Neural cell (in vitro differentiated cells): ENCODE measurements at regions not wholly inside any gene's neighbourhood (a gene's known extent, or its start where the extent isn't known, plus 50 kb on each side); places are given as distances from the start of the nearest gene placed in this dataset.

Experiments
- CTCF ChIP-seq: fragments of 450-650 bp; IDR thresholded peaks from 2 replicates; pipeline ENCODE4 v1.5.1; 2014; ENCODE audit warnings: antibody characterized with exemption, mild to moderate bottlenecking, moderate library complexity; ENCODE audit not compliant: poor library complexity, severe bottlenecking
- EP300 ChIP-seq: fragments of 450-650 bp; conservative IDR thresholded peaks from 2 replicates; pipeline ENCODE4 v1.6.1; 2014; ENCODE audit warnings: antibody characterized with exemption, mild to moderate bottlenecking, moderate library complexity; ENCODE audit not compliant: poor library complexity, severe bottlenecking
- EZH2 ChIP-seq: fragments of 200-600, 300-800 bp; shearing (Covaris generic), sonication (generic); IDR thresholded peaks from 2 replicates; pipeline ENCODE4 v1.6.1; 2014; ENCODE audit warnings: antibody characterized with exemption, low read length, borderline replicate concordance, mild to moderate bottlenecking; ENCODE audit not compliant: insufficient read depth, poor library complexity, severe bottlenecking
- POLR2AphosphoS5 ChIP-seq: IDR thresholded peaks from 2 replicates; pipeline ENCODE4 v1.6.1; 2012
- RAD21 ChIP-seq: fragments of 450-650 bp; conservative IDR thresholded peaks from 2 replicates; pipeline ENCODE4 v1.6.1; 2014; ENCODE audit warnings: antibody characterized with exemption, mild to moderate bottlenecking, moderate library complexity
- SMC3 ChIP-seq: fragments of 450-650 bp; conservative IDR thresholded peaks from 2 replicates; pipeline ENCODE4 v1.6.1; 2014; ENCODE audit warnings: antibody characterized with exemption, mild to moderate bottlenecking, moderate library complexity; ENCODE audit not compliant: poor library complexity

GRCh38 chr18:44090453-44090852, 590.2 kb upstream of the SETBP1 start:
- no peak for TF ChIP-seq POLR2AphosphoS5
- no peak for TF ChIP-seq CTCF
- no peak for TF ChIP-seq EZH2
- TF ChIP-seq SMC3: no peak
- TF ChIP-seq EP300: no peak
- TF ChIP-seq RAD21: no peak
